IMR-90 (cell line): ENCODE measurements at regions not wholly inside any gene's neighbourhood (a gene's known extent, or its start where the extent isn't known, plus 50 kb on each side); places are given as distances from the start of the nearest gene placed in this dataset.

Experiments used
- ATAC-seq: fragments of 200-7000 bp; cut with Tn5 transposase; 2 replicates; pipeline ENCODE4 v1.9.1; 2020; ENCODE audit warnings: low read depth, mild to moderate bottlenecking, moderate library complexity
- BruUV-seq: library from RNA; stranded (reverse); fragments of 400-500 nt; replicated peaks from 2 replicates; lab custom pipeline; 2021; lab: Mats Ljungman, UMichigan
- CTCF ChIA-PET: fragments of 300-600 bp; formaldehyde crosslinking; extraction: SDS; loops from one replicate; lab custom pipeline; 2021; ENCODE audit warnings: antibody characterized with exemption; lab: Yijun Ruan, JAX
- POLR2A ChIA-PET: fragments of 300-600 bp; sonication (Branson Sonifier 250); formaldehyde crosslinking; loops from one replicate; lab custom pipeline; 2022; ENCODE audit warnings: antibody characterized with exemption; ENCODE audit not compliant: unreplicated experiment; lab: Charles Lee
- DNase-seq: peaks from one replicate; pipeline ENCODE4 v3.0.0; 2013
- H2AFZ ChIP-seq: replicated peaks from 2 replicates; pipeline ENCODE3; 2013; ENCODE audit warnings: low read length, mild to moderate bottlenecking; ENCODE audit not compliant: poor library complexity
- H2AK5ac ChIP-seq: 2 replicates; pipeline ENCODE4 v1.6.1; 2013; ENCODE audit warnings: low read depth, low read length, inconsistent platforms
- H2AK9ac ChIP-seq: replicated peaks from 2 replicates; pipeline ENCODE3; 2013; ENCODE audit warnings: mild to moderate bottlenecking, low read depth, low read length, moderate library complexity; ENCODE audit not compliant: poor library complexity
- H2BK120ac ChIP-seq: 2 replicates; pipeline ENCODE4 v1.6.1; 2013; ENCODE audit warnings: low read depth, low read length, inconsistent platforms
- H2BK15ac ChIP-seq: 3 replicates; pipeline ENCODE4 v1.6.1; 2013; ENCODE audit warnings: low read depth, low read length, inconsistent platforms
- H2BK20ac ChIP-seq: 2 replicates; pipeline ENCODE4 v1.6.1; 2013; ENCODE audit warnings: low read depth, mild to moderate bottlenecking, inconsistent platforms, low read length, moderate library complexity
- H2BK5ac ChIP-seq: 2 replicates; pipeline ENCODE4 v1.6.1; 2013; ENCODE audit warnings: mild to moderate bottlenecking, low read depth, low read length, inconsistent platforms; ENCODE audit not compliant: poor library complexity, severe bottlenecking
- H3K14ac ChIP-seq: replicated peaks from 2 replicates; pipeline ENCODE4 v1.6.1; 2013; ENCODE audit warnings: low read depth, low read length, inconsistent platforms
- H3K18ac ChIP-seq: 2 replicates; pipeline ENCODE4 v1.6.1; 2013; ENCODE audit warnings: low read depth, low read length, control low read depth
- H3K23ac ChIP-seq: 2 replicates; pipeline ENCODE4 v1.6.1; 2013; ENCODE audit warnings: low read depth, low read length, inconsistent platforms
- H3K27ac ChIP-seq: 2 replicates; pipeline ENCODE4 v1.5.1; 2013; ENCODE audit warnings: mild to moderate bottlenecking, control low read depth, low read length; ENCODE audit not compliant: insufficient read depth
- H3K27me3 ChIP-seq: 2 replicates; pipeline ENCODE4 v1.6.1; 2013; ENCODE audit warnings: low read length; ENCODE audit not compliant: control insufficient read depth, insufficient read depth
- H3K36me3 ChIP-seq: 2 replicates; pipeline ENCODE4 v1.6.1; 2013; ENCODE audit warnings: low read length, mixed read lengths; ENCODE audit not compliant: control insufficient read depth, insufficient read depth
- H3K4ac ChIP-seq: 2 replicates; pipeline ENCODE4 v1.6.1; 2013; ENCODE audit warnings: low read depth, low read length, inconsistent platforms
- H3K4me1 ChIP-seq: 2 replicates; pipeline ENCODE4 v1.6.1; 2013; ENCODE audit warnings: low read length, mixed read lengths; ENCODE audit not compliant: control insufficient read depth, insufficient read depth
- H3K4me2 ChIP-seq: 2 replicates; pipeline ENCODE4 v1.6.1; 2013; ENCODE audit warnings: low read depth, mild to moderate bottlenecking, control low read depth, low read length, moderate library complexity
- H3K4me3 ChIP-seq: 2 replicates; pipeline ENCODE4 v1.5.1; 2013; ENCODE audit warnings: low read depth, mild to moderate bottlenecking, control low read depth, low read length, moderate library complexity; ENCODE audit not compliant: insufficient read depth
- H3K56ac ChIP-seq: 2 replicates; pipeline ENCODE4 v1.6.1; 2013; ENCODE audit warnings: low read length, inconsistent platforms; ENCODE audit not compliant: insufficient read depth; ENCODE audit errors: extremely low read depth
- H3K79me1 ChIP-seq, 2 experiments: 2 replicates each; pipeline ENCODE4 v1.6.1; 2013; ENCODE audit warnings: low read length in 2 of 2, inconsistent platforms in 1 of 2, low read depth in 1 of 2
- H3K9ac ChIP-seq: 2 replicates; pipeline ENCODE4 v1.6.1; 2013; ENCODE audit warnings: low read depth, low read length, control low read depth
- H3K9me1 ChIP-seq: 2 replicates; pipeline ENCODE4 v1.6.1; 2013; ENCODE audit warnings: low read length, inconsistent platforms; ENCODE audit not compliant: insufficient read depth
- H3K9me3 ChIP-seq: 2 replicates; pipeline ENCODE4 v1.6.1; 2013; ENCODE audit warnings: low read length; ENCODE audit not compliant: control insufficient read depth, insufficient read depth
- H4K20me1 ChIP-seq: 2 replicates; pipeline ENCODE4 v1.6.1; 2013; ENCODE audit warnings: low read length, inconsistent platforms; ENCODE audit not compliant: insufficient read depth
- H4K5ac ChIP-seq: 2 replicates; pipeline ENCODE4 v1.6.1; 2013; ENCODE audit warnings: mild to moderate bottlenecking, low read depth, low read length, control low read depth
- H4K8ac ChIP-seq, 2 experiments: 2 replicates each; pipeline ENCODE4 v1.6.1; 2013; ENCODE audit warnings: low read depth in 2 of 2, low read length in 2 of 2, control low read depth in 1 of 2, inconsistent platforms in 1 of 2
- H4K91ac ChIP-seq: 2 replicates; pipeline ENCODE4 v1.6.1; 2013; ENCODE audit warnings: low read depth, low read length, inconsistent platforms; ENCODE audit not compliant: insufficient read depth
- CHD1 ChIP-seq: IDR thresholded peaks from 2 replicates; pipeline ENCODE4 v1.6.1; 2012; ENCODE audit warnings: low read depth, low read length, improper control_type of control experiment
- FOS ChIP-seq: fragments of 150-350 bp; IDR thresholded peaks from 2 replicates; pipeline ENCODE4 v1.6.1; 2016; ENCODE audit warnings: low read depth, low read length
- MXI1 ChIP-seq: IDR thresholded peaks from 2 replicates; pipeline ENCODE4 v1.6.1; 2012; ENCODE audit warnings: low read depth, mild to moderate bottlenecking, low read length, moderate library complexity, borderline replicate concordance
- NFE2L2 ChIP-seq: fragments of 150-350 bp; IDR thresholded peaks from 2 replicates; pipeline ENCODE4 v1.6.1; 2016; ENCODE audit warnings: low read depth, mild to moderate bottlenecking, low read length
- POLR2A ChIP-seq: IDR thresholded peaks from 2 replicates; pipeline ENCODE4 v1.6.1; 2012; ENCODE audit warnings: mild to moderate bottlenecking, low read depth, low read length
- RCOR1 ChIP-seq: IDR thresholded peaks from 2 replicates; pipeline ENCODE4 v1.6.1; 2012; ENCODE audit warnings: mild to moderate bottlenecking, low read length, improper control_type of control experiment; ENCODE audit not compliant: insufficient replicate concordance
- RFX5 ChIP-seq: IDR thresholded peaks from 2 replicates; pipeline ENCODE4 v1.8.0; 2012; ENCODE audit warnings: low read depth, mild to moderate bottlenecking, low read length, moderate library complexity
- USF2 ChIP-seq: fragments of 150-350 bp; IDR thresholded peaks from 2 replicates; pipeline ENCODE4 v1.6.1; 2017; ENCODE audit warnings: mild to moderate bottlenecking, antibody characterized with exemption, low read length, low read depth
- WGBS, 2 experiments: methylation state at CpG; one replicate each; pipeline versions ENCODE4 v1.1.5 to v1.1.7; 2013; ENCODE audit warnings: missing lambda C conversion rate in 2 of 2; ENCODE audit not compliant: insufficient read length in 1 of 2; ENCODE audit errors: extremely low coverage in 2 of 2; 5-methylcytosine and 5-hydroxymethylcytosine counted together
- dilution Hi-C: fragments of 300-500 bp; cut with HindIII; formaldehyde crosslinking; loops from one replicate; pipeline ENCODE4 v1.14.3; 2018; ENCODE audit warnings: low sequenced_read_pairs; ENCODE audit not compliant: unreplicated experiment
- in situ Hi-C: fragments of 300-500 bp; cut with MboI; formaldehyde crosslinking; loops from 3 replicates; pipeline ENCODE4 v1.14.3; 2019; ENCODE audit warnings: low sequenced_read_pairs, inconsistent platforms, mixed read lengths
- intact Hi-C: fragments of 100-400 bp; cut with micrococcal nuclease; formaldehyde crosslinking; loops from 2 replicates; pipeline ENCODE4 v1.10.0; 2022

DNA sequence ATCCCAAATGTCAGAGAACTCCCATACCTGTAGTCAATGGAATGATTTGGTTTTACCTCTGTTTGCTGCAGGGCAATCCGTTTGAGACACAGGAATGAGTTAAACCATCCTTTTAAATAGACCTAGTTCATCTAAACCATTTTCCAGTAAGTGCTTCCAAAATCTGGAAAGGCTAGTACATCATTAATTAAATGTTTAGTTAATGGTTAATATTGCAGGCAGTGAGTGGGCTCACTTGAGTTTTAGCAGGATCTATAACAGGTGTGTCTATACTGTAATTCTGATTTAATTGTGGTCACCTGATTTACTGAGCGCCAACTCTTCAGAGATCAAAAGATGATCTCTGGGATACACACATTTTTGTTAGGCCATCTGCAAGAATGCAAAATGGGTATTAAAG lies 353.9 kb upstream of the ROPN1 start:
- Histone ChIP-seq H3K27me3 (peaks cover 4% of the 10 kb centered on the region; the same call in 1 of the 2 replicates), H2AFZ (no peak overlapping the region), H3K4me2 (no peak overlapping the region), H2AK9ac (no peak overlapping the region), H3K4ac (no peak overlapping the region), H4K91ac (no peak overlapping the region), H3K27ac (no peak overlapping the region), H3K9ac (no peak overlapping the region), H3K14ac (no peak overlapping the region), H3K18ac (no peak overlapping the region), H2AK5ac (no peak overlapping the region), H3K9me1 (no peaks in the 10 kb centered on the region), H2BK15ac (no peak overlapping the region), H3K36me3 (no peaks in the 10 kb centered on the region), H4K5ac (no peak overlapping the region), H3K56ac (no peak overlapping the region), H4K8ac (no peak overlapping the region), H3K4me1 (no peaks in the 10 kb centered on the region), H2BK20ac (no peak overlapping the region), H4K20me1 (no peaks in the 10 kb centered on the region), H2BK120ac (no peak overlapping the region), H3K4me3 (no peak overlapping the region), H3K79me1 (no peaks in the 10 kb centered on the region), H2BK5ac (no peak overlapping the region), H3K9me3 (no peaks in the 10 kb centered on the region), H3K23ac (no peak overlapping the region)
- WGBS, 2 experiments, result no CpG with 5 or more reads among the region's 2 CpGs
- no TSS peak for BruUV-seq
- in situ Hi-C loops (loop anchor here (5.0 kb wide), 1 partner anchor 121 kb away; no protein-coding TSS in a partner anchor), dilution Hi-C loops (no loop called here), intact Hi-C loops (no loop called here)
- ATAC-seq, result no peak
- no peak for DNase-seq
- POLR2A ChIA-PET, result no interaction called here
- CTCF ChIA-PET, result no interaction called here
- TF ChIP-seq FOS, result no peak
- no peak for TF ChIP-seq POLR2A
- TF ChIP-seq USF2, result no peak
- no peak for TF ChIP-seq NFE2L2
- no peak for TF ChIP-seq RFX5
- no peak for TF ChIP-seq CHD1
- no peak for TF ChIP-seq RCOR1
- no peak for TF ChIP-seq MXI1
